ENCODE measurements at regions not wholly inside any gene's neighbourhood (a gene's known extent, or its start where the extent isn't known, plus 50 kb on each side); places are given as distances from the start of the nearest gene placed in this dataset.

- no peak for TF ChIP-seq EZH2 (conservative IDR thresholded peaks at IDR 0.05; ENCODE audit: low read depth, low read length)
- TF ChIP-seq HMGXB4 (CRISPR knock-in tag; IDR thresholded peaks at IDR 0.05; ENCODE audit: borderline replicate concordance in 1 of 2, low read depth in 1 of 2): no peak
- no peak for TF ChIP-seq AGO1 (IDR thresholded peaks at IDR 0.05; ENCODE audit: low read depth, low read length, poor library complexity, severe bottlenecking)
- TF ChIP-seq POLR2A (IDR thresholded peaks at IDR 0.05; ENCODE audit: insufficient read depth in 1 of 2, low read depth in 2 of 2, low read length in 2 of 2): no peak
- no peak for TF ChIP-seq GZF1 (CRISPR knock-in tag; IDR thresholded peaks at IDR 0.05)
- no peak for TF ChIP-seq HOMEZ (CRISPR knock-in tag; IDR thresholded peaks at IDR 0.05; ENCODE audit: low read depth)
- TF ChIP-seq PPARG (CRISPR knock-in tag; conservative IDR thresholded peaks at IDR 0.05): no peak
- TF ChIP-seq TSC22D2 (CRISPR knock-in tag; IDR thresholded peaks at IDR 0.05; ENCODE audit: borderline replicate concordance): no peak
- TF ChIP-seq CTCF (CRISPR knock-in tag; IDR thresholded peaks at IDR 0.05): no peak
These were observed 75.3 kb upstream of the IGLL5 start for GRCh38 chr22:22812031-22812905.

Measured in HepG2 (cell line).